Renal cortex interstitium (tissue), 11 donors: ENCODE measurements at regions not wholly inside any gene's neighbourhood (a gene's known extent, or its start where the extent isn't known, plus 50 kb on each side); places are given as distances from the start of the nearest gene placed in this dataset.

ENCODE experiments used
- DNase-seq, 11 donors: peaks; one replicate each; pipeline ENCODE4 v3.0.0-alpha.2; 2013; ENCODE audit warnings: low read depth in 9 of 11, low spot score in 4 of 11; ENCODE audit errors: extremely low read depth in 1 of 11

- no peak for DNase-seq
These were observed 572.5 kb upstream of the ISX start for GRCh38 chr22:34493486-34493885.

- no peak for DNase-seq
These were observed 564.5 kb upstream of the ISX start for GRCh38 chr22:34501366-34501965.

GRCh38 chr22:34502821-34503220 is 563.1 kb upstream of the ISX start:
- no peak for DNase-seq

- no peak for DNase-seq
These were observed 557.2 kb upstream of the ISX start for GRCh38 chr22:34508797-34509196.

GRCh38 chr22:34526681-34527080 is 539.3 kb upstream of the ISX start:
- DNase-seq: no peak

- no peak for DNase-seq
These were observed 531.9 kb upstream of the ISX start for GRCh38 chr22:34534101-34534500.

GRCh38 chr22:34567367-34567766 is 498.6 kb upstream of the ISX start:
- DNase-seq: no peak

GRCh38 chr22:34570408-34570807 is 495.6 kb upstream of the ISX start:
- no peak for DNase-seq

- DNase-seq: no peak
These were observed 486.4 kb upstream of the ISX start for GRCh38 chr22:34579519-34579918.

GRCh38 chr22:34587357-34588356 is 478.3 kb upstream of the ISX start:
- DNase-seq: peak in 6 of 11 donors; percentile 5 to 25 (median 14)

- no peak for DNase-seq
These were observed 476.9 kb upstream of the ISX start for GRCh38 chr22:34588871-34589545.

- no peak for DNase-seq
These were observed 473.7 kb upstream of the ISX start for GRCh38 chr22:34592123-34592740.

- DNase-seq: no peak
These were observed 466.4 kb upstream of the ISX start for GRCh38 chr22:34599567-34599966.

- DNase-seq: no peak
These were observed 461.6 kb upstream of the ISX start for GRCh38 chr22:34604312-34604711.

- DNase-seq: no peak
These were observed 457.9 kb upstream of the ISX start for GRCh38 chr22:34608106-34608505.

GRCh38 chr22:34608540-34609115 is 457.3 kb upstream of the ISX start:
- no peak for DNase-seq

- DNase-seq: no peak
These were observed 456.3 kb upstream of the ISX start for GRCh38 chr22:34609646-34610045.

GRCh38 chr22:34620161-34620560 is 445.8 kb upstream of the ISX start:
- no peak for DNase-seq

- DNase-seq: no peak
These were observed 445.1 kb upstream of the ISX start for GRCh38 chr22:34620832-34621231.
